Stimulated activated CD4-positive, alpha-beta T cell treated with anti-CD3 and anti-CD28 coated beads, TNF-alpha, amount 100 ng/mL, for 4 hours (primary cell): ENCODE measurements at regions not wholly inside any gene's neighbourhood (a gene's known extent, or its start where the extent isn't known, plus 50 kb on each side); places are given as distances from the start of the nearest gene placed in this dataset.

Source experiments
- DNase-seq, 3 experiments: peaks; one replicate each; pipeline ENCODE4 v3.0.0-alpha.2; 2020; ENCODE audit warnings: low read depth in 3 of 3

DNA sequence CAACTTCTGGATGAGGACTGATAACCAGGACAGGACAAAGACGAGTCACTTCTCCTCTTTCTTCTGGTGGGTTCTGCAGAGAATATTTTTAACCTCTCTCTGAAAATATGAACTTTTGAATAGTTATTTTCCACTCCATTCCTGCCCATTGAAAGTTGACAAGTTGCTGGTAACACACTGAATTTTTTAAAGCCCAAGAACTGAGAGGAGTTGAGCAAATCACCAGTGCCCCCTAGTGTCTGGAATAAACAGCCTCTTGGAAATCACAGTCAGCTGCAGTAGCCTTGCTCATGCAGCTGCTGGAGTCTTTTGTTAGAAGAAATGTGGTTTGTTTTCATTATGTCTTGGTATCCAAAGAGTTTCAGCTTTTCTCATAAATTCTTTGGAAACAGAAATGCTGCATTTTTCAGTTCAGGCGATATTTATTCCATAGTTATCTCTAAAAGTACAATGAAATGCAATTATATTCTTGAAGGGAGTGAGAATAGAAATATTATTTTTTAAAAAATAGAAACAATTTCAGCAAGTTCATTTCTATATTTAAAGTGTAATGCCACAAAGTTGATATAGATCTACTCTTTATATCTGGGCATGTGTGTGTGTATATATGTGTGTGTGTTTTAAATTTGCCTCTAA lies 741.0 kb upstream of the CBLB start:
- peak in 2 of 3 experiments; percentile 18 to 42 for DNase-seq

DNA sequence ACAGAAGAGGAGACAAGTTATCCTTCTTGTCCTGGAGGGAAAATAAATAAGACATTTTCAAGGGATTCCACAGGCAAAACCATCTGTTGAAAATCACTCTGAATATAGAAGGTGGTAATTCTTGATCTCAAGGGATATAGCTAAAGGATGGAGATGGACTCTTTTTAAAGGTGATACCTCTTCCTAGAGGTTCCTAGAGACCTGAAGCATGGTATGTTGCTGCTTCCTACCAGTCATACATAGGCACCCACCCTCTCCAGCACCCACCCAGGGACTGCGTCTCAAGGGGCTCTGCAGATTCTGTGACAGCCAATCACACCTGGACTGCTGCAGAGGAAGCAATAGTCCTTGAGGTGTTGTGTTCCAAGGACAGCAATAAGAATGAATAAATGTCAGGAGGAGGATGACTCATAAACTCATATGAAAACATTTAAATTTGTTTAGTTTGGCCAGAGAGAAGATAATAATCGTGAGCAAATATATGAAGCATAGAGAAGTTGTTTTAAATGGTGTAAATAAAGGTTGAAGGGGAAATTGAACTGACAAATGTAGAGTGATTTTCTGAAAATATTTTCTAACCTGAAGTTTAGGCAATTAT lies 741.6 kb upstream of the CBLB start:
- no peak for DNase-seq

GRCh38 chr3:106611116-106611515 lies 742.3 kb upstream of the CBLB start:
- DNase-seq = no peak

GRCh38 chr3:106611841-106612240 lies 743.0 kb upstream of the CBLB start:
- no peak for DNase-seq

GRCh38 chr3:106616556-106616955 lies 747.7 kb upstream of the CBLB start:
- DNase-seq = no peak

GRCh38 chr3:106617276-106617675 lies 748.5 kb upstream of the CBLB start:
- DNase-seq = no peak

DNA sequence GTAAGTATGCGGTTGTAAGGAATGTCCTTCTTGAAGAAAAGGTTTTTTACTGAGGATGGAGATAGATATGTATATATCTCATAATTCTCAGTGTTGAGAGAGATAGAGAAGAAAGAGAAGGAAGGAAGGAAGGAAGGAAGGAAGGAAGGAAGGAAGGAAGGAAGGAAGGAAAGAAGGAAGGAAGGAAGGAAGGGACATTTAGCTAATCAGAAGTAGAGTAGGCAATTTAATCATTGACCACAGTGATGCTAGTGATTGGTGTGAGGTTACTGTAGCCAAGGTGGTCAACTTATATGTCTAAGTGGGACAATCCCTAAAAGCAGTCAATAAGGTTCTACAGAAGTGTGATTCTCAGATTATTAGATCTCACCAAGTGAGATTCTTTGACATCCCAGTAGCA lies 751.8 kb upstream of the CBLB start:
- DNase-seq = no peak

DNA sequence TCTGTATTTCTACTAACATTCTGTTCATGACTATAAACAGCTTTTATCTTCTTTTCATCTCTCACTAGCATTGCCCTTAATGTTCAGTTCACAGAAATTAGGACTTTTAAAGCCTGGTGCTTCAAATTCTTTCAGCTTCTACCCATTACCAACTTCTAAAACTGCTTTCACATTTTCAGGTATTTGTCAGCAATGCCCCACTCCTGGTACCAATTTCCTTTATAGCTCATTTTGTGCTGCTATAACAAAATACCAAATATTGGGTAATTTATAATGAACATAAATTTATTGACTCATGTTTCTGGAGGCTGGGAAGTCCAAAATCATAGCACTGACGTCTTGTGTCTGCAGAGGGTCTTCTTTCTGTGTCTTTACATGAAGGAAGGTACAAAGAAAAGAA lies 753.1 kb upstream of the CCDC54 start:
- DNase-seq = no peak

GRCh38 chr3:106628407-106628806 lies 748.8 kb upstream of the CCDC54 start:
- no peak for DNase-seq

DNA sequence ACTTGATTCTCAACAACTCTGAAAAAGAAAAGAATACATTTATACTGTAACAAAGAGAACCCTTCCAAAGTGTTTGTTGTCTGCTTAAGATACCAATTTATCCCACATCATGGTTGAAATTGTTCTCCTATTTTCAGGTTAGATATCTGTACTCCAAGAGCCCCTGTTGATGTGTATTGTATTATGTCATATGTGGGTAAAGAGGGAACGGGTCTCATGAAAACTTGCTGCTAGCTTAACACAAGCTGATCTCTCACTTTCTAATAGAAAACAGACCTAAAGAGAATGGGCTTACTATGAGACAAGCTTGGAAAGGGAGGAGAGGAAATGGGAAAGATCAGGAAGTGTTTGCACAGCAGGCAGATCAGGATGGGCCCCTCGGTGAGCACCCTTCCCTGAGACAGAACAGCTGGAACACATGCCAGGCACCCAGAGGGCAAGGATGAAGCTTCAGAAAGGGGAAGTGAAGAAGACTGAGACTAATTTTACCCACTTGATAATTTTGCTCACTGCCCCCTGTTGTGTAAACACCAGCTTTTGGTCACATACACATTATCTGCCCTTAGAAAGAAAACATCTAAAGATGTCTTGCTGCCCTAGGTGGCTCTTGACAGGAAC lies 747.9 kb upstream of the CCDC54 start:
- no peak for DNase-seq

DNA sequence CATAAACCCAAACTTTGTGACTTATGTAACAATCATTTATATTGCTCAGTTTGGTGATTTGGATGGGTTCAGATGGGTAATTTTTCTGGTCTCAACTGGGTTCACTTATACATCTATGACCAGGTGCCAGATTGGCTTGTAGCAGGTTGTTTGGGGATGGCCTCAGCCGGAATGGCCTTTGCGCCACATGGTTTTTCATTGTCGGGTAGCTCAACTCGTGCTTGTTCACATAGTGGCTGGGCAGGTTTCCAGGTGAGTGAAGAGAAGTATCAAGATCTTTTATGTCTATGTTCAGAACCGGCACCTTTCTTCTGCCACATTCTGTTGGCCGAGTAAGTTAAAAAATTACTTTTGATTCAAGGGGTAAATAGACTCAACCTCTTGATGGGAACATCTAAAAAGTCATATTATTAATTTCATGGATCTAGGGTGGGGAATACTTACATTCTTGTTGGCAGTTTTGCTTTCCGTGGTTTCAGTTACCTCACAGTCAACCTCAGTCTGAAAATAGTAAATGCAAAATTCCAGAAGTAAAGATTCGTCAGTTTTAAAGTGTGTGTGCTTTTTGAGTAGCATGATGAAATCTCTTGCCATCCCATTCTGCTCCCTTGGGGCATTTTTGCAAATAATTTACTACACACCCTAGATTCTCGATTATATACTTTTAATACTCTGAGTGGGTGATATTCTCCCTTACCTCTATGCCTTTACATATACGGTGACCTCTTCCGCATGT lies 745.7 kb upstream of the CCDC54 start:
- DNase-seq = no peak

DNA sequence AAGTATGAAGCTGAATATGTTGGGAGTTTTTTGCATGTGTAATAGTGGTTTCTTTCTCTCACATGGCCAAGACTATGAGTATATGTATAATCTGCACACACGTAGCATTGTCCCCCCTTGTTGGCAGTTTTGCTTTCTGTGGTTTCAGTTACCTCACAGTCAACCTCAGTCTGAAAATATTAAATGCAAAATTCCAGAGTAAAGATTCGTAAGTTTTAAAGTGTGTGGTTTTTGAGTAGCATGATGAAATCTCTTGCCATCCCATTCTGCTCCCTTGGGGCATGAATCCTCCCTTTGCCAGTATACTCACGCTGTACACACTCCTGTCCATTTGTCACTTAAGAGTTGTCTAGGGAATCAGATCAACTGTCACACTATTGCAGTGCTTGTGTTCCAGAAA lies 742.0 kb upstream of the CCDC54 start:
- no peak for DNase-seq

DNA sequence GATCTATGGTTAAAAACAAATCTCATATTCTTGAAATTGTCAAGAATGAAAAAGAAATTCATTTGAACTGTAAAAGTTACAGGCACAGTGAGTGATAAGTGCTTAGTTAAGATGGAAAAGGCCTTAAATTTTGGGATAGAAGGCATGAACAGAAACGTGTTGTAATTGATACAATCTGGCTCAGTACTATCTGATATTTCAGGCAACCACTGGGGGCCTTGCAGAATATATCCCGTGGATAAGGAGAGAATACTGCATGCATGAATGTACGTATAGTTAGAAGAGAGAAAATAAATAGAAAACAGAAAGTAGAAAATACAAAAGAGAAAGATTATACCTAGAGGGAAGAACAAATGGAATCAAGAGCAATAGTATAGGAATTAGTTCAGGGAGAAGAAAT lies 741.4 kb upstream of the CCDC54 start:
- no peak for DNase-seq

DNA sequence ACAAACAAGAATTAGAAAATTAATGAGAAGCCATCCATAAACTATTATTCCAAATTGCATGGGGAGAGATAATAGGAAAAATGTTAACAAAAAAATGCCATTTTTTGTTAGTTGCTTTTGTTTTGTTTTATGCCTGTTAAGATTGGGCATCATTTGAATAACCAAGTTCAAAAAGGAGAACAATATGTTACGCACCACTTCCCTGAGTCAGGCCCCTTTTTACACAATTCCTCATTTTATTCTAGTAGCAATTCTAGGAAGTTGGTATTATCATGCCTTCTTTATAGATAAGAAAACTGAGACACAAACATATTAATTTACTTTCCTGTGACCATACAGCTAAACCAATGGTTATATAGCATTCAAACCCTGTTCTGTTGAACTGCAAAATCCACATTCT lies 736.9 kb upstream of the CCDC54 start:
- no peak for DNase-seq

DNA sequence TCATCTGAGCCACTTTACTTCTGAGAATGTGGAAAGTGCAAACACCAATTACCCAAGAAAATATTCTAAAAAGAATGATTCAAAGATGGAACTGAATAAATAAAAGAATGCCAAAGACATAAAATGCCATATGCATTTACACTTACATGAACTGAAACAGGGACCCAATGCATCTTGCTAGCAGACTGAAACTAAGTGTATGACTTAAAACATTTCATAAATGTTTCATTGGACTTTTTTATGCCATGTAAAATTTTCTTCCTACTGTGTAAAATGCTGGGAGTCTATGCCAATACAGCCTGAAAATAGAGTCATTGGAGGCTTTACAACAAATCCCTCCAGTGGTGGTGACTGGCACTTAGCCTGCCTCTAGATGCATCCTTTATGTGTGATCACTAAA lies 735.1 kb upstream of the CCDC54 start:
- no peak for DNase-seq

DNA sequence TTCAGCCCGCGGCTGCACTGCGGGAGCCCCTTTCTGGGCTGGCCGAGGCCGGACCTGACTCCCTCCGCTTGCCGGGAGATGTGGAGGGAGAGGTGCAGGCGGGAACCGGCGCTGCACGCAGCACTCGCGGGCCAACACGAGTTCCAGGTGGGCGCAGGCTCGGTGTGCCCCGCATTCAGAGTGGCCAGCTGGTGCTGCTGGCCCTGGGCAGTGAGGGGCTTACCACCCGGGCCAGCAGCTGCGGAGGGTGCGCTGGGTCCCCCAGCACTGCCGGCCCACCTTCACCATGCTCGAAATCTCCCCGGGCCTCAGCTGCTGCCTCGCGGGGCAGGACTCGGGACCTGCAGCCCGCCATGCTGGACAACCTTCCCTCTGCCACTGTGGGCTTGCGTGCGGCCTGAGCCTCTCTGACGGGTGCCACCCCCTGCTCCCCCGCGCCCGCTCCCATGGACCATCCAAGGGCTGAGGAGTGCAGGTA lies 733.5 kb upstream of the CCDC54 start:
- no peak for DNase-seq

DNA sequence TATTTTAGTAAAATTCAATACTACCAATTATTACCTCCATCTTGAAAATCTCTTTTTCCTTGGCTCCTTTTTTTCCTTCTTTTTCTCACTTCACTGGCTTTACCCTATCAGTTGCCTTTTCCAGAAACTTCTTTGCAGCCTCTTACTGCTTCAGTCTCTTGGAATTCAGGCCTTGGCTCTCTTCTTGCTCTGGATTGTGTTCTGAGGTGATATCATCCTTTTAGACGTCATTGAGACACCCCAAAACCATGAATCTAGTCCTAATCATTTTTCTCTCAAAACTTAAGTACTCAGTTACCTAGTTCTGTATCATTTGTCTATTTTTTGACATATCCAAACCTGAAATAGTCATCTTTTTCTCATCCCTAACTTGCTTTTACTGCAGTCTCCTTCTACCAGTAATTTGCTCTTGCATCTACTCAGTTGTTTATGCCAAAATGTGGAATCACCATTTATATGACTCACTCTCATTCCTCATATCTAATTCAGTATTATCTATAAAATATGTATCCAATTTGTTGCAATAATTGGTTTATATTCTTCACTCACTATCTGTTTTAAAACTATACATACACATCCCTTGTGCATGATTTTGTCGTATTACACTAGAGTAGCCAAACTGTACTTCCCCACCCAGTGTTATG lies 703.2 kb upstream of the CCDC54 start:
- no peak for DNase-seq

GRCh38 chr3:106675451-106675850 lies 701.8 kb upstream of the CCDC54 start:
- DNase-seq = no peak

DNA sequence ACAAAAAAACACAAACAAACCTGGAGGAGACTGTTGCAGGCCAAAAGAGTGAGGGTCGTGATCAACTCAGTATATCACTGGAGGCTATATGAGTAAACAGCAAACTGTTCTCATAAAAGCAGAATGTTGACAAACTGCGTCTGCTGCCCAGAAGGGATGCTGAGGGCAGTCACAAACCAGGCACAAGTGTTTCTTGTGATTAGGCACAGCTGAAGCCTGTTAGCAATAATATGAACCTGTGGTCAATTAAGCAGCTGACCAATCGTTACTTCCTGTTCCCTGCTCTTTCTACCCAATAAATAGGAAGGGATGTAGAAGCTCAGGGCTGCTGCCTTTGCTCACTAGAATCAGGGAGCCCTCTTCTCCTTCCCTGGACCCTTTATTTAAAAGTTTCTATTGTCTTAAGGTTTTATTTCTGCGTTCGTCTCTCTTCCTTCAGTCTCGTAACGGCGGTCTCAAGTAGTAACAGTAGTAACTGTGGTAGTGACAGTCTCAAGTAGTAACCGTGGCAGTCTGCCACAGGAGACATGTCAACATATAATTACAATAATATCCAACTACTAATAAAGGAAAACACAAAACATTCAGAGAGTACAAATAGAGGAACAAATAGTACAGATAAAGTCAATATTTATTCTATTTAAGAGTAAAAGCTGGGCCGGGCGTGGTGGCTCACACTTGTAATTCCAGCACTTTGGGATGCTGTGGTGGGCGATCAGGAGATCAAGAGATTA lies 698.4 kb upstream of the CCDC54 start:
- no peak for DNase-seq

DNA sequence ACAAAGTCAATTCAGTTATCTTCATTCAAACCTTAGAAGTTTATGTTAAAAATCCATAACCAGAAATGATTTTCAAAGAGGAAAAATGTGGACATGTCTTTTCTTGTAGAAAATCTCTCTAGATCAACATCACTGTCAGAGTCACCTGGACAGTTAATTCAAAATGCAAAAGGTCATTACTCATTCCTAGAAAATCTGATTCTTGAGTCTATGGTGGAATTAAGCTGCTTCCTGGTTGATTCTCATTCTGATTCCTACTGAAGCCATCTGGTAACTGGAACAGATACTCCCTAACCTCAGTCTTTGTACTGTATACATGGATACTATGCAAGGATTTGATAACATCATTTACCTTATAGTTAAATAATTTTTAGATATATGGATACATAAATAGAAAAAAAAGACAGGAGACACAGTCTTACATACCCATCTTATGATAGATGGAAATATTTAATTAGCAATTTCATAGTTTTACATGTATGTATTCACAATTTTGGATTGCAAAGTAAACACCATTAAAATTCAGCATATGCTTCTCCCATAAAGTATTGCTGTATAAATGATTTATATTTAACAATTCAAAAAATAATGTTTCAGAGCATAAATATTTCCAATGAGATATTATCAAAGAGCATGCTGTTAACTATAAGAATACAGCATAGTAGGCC lies 693.2 kb upstream of the CCDC54 start:
- DNase-seq = no peak

GRCh38 chr3:106685745-106686144 lies 691.5 kb upstream of the CCDC54 start:
- no peak for DNase-seq
